CD4-positive, alpha-beta T cell treated with Interleukin-6 for 4 hours (primary cell): ENCODE measurements at regions not wholly inside any gene's neighbourhood (a gene's known extent, or its start where the extent isn't known, plus 50 kb on each side); places are given as distances from the start of the nearest gene placed in this dataset.

Experiments
- DNase-seq: peaks from one replicate; pipeline ENCODE4 v3.0.0-alpha.2; 2020; ENCODE audit warnings: mixed read lengths

- DNase-seq = no peak
Measured at GRCh38 chr15:61681038-61681418, 379.2 kb downstream of the VPS13C start.

GRCh38 chr15:61680260-61681037, 379.8 kb downstream of the VPS13C start:
- no peak for DNase-seq

GRCh38 chr15:61671736-61672135, 388.5 kb downstream of the VPS13C start:
- DNase-seq = no peak

DNA sequence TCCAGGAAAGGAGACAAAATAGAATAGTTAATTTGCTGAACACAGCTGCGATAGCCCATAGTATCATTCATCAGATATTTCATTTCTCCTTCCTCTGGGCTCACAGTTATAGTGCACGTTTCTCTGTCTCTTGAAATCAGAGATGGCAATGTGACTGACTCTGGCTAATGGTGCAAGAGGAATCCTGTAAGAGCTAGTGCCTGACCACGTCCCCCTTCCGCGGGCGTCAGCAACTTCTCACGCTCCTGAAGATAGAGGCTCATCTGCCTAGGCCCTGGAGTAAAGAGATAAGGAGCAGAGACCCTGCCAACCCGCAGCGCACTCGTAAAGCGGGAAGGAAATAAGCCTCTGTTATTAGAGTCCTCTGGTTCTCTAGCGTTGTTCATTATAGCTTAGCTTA, 391.8 kb downstream of the VPS13C start:
- DNase-seq = no peak

DNA sequence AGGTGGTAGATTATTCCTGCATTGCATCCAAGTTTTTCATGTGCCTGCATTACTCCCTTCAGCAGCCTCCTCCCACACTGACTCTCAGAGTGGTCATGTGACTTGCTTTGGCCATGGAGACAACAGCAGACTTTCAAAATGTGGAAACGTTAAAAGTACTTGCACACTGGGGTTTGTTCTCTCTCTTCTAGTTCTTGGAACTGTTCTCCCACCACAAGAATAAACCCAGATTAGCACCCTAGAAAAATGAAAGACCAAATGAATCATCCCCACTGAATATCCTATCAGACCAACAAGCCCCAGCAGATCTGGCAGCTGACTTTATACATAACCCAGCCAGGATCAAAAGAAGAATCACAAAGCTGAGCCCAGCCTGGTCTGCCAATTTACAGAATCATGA, 398.5 kb downstream of the VPS13C start:
- DNase-seq = no peak

- no peak for DNase-seq
Measured at GRCh38 chr15:61660579-61660978, 399.7 kb downstream of the VPS13C start.

DNA sequence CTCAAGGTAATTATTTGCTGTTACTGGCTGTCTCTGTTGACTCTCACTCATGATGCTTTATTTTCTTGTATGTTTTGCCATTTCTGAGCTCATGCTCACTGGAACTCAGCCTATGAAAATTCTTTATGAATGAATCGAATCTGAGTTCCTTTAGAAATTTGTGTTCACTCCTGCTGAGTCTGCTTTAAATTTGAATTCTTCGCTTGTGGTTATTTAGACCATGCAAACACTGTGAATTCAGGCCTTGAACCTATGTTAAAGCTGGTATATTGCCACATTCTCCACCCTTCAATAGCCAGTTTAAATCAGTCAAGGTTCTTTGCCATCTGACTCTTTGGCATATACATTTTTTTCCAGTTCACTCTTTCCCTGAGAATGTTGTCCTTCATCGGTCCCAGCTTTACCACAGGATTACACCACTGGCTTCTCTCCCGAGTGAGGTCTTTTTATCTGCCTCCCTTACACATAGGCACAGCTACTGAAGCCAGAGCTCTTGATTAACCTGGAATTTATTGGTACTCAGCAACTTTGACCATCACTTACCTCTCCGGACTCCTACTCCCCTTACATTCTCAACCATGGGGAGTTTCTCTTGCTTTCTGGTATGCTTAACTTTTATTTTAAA, 400.6 kb downstream of the VPS13C start:
- no peak for DNase-seq

DNA sequence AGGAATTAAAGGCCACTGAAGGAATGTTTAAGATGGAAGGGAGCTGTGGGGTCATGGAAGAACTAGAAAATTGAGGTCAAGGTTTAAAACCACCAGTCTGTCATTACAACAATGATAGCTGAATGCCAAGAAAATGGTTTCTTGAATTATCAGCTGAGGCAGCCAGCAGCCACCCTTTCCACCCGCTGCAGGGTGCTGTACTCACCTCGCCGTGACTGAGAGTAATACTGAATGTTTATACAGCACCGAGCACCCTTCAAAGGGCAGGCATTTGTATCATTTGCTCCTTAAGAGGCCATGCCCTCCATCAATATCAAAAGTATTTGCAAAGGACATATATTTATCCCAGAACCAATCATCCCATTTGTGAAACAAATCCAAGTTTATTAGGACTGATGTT, 402.8 kb downstream of the VPS13C start:
- DNase-seq = no peak

DNA sequence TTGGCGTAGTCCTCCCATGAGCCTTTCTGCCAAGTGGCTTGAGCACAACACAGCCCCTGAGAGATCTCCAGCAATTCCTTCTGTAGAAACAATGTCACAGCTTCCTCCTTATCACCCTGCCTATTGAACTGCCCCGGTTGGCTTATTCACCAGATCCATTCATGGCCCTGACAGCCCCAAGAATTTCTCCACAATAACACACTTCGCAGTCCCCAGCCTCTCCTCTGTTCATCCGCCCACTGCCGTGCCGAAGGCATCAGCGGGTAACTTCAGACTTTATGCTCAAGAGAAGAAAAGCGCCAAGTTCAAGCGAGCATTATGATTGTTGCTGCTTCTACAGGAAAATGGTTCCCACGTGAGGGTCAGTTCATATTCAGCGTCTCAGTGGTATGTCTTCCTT, 403.9 kb downstream of the VPS13C start:
- DNase-seq = no peak

DNA sequence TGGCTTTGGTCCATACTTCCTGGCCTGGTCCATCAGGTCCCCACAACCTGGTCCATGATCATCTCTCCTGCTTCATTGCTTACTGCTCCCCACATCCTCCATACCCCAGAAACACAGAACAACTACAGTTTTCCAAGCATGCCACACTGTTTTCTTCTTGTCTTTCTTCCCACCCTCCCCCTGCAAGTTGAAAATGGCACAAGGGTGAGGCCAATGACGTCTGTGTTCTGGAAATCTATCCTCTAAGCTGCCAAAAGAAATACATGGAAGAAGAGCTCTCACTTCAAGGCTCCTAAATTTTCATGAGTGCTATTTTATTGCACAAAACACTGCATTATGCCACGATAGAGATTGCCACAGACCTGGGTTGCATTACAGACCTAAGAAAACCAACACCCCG, 404.4 kb downstream of the VPS13C start:
- no peak for DNase-seq

- DNase-seq = no peak
Measured at GRCh38 chr15:61654918-61655317, 405.3 kb downstream of the VPS13C start.

- DNase-seq = no peak
Measured at GRCh38 chr15:61654002-61654740, 406.1 kb downstream of the VPS13C start.

- DNase-seq = no peak
Measured at GRCh38 chr15:61653110-61653509, 407.1 kb downstream of the VPS13C start.

DNA sequence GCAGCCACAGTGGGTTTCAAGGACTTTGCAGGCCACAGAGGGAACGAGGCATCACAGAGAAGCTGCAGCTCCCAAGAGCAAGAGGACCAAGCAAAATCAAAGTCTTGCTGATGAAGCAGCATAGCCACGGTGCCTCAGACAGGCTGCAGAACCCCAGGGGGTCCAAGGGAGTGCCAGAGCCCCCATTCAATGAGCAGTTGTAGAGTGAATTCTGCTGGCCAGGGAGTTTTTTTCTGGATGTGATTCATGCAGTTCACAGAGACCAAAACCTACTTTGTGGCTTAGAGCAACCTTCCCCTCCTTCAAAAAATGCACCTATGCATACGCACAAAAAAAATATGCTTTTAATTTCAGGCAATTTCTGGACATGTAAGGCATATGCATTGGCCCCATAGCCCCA, 409.0 kb downstream of the VPS13C start:
- no peak for DNase-seq

GRCh38 chr15:61649046-61649445, 411.2 kb downstream of the VPS13C start:
- no peak for DNase-seq

DNA sequence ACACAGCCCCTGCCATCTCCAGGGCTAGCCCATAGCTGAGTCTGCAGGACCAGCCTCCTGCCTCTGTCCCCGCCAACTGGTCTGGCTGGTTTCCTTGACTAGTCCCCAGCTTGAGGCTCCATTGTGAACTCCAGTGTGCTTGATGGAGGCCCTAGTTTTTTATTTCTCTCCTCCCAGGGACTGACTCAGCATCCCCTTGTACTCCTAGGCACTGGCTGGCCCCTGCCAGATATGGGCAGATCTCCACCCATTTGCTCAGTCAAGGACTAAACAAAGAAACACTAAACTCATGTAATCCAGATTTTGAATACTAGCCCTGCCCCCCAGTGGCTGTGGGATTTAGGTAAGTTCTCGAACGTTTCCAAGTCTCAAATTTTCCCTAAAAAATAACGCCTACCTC, 415.4 kb upstream of the RORA start:
- DNase-seq = no peak

DNA sequence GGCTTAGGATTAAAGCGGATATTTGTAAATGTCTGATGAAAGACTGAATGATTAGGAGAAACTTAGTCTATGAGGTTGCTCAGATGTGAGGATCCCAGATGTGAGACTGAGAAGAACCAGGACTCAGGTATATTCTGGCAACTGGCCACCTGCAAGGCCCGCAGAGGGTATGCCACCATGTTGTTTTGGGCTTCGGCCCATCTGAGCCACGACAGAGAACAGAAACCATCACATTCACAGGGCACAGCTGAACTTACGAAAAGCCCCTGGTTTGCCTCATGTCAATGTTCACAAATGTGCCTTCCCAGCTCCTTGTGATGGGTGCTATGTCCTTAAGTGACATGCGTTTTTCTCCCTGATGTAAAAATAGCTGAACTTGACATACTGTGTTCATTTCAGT, 412.5 kb upstream of the RORA start:
- no peak for DNase-seq

- DNase-seq = no peak
Measured at GRCh38 chr15:61640756-61641155, 411.7 kb upstream of the RORA start.

DNA sequence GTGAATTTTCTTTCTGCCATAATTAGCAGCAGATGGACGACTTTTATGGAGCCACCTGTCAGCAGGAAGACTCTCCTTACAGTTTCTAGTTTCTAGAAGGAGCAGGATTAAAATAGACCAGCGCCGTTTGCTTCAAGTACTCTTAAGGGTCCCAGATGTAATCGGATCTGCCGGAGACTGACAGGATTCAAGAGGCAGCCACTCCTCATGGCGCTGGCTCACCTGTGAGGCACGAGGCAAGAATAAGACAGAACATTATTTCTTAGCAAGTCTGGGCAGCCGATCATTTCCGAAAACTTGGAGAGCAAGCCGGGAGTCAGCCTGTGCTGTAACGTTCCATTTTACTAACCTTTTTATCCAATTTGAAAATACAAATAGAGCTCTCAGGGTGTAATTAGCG, 410.4 kb upstream of the RORA start:
- no peak for DNase-seq

GRCh38 chr15:61634837-61635236, 405.7 kb upstream of the RORA start:
- DNase-seq = no peak

- DNase-seq = no peak
Measured at GRCh38 chr15:61633951-61634350, 404.8 kb upstream of the RORA start.

DNA sequence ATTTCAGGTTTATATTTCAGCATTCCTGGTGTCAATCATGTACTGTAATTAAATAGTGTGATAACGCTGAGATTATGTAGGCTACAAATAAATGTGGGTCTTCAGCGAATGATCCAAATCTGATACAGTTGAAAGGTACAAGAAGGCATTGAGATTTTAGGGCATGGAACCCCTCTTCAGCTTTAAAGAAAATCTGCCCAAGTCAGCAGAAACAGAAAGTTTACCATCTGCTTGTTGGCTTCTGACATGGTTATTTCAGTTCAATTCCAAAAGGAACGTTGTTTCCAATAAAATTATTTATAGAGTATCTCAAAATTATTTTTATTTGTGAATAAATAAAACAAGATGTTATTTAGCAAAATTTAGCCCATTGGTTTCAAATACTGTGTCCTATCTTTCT, 400.2 kb upstream of the RORA start:
- no peak for DNase-seq

GRCh38 chr15:61624950-61625349, 395.8 kb upstream of the RORA start:
- DNase-seq = no peak

DNA sequence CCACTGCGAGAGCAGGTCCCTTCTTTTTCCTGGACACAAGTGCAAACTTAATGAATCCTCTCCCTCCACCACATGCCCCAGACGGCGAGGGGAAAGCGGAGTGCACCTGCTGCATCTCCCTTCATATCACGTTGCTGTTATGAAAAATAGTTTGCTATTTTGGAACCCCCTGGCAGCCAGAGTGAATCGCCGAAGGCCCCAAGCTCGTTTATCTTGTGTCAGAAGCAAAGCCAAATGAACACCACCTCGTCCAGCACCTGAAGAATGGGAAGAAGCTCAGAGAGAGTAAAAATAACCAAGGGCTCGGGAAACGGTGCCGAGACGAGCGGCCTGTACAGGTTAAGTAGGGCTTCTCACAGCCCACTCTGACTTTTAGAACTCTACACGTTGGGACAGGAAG, 394.6 kb upstream of the RORA start:
- DNase-seq = no peak
